ENCODE measurements at regions not wholly inside any gene's neighbourhood (a gene's known extent, or its start where the extent isn't known, plus 50 kb on each side); places are given as distances from the start of the nearest gene placed in this dataset.

DNA sequence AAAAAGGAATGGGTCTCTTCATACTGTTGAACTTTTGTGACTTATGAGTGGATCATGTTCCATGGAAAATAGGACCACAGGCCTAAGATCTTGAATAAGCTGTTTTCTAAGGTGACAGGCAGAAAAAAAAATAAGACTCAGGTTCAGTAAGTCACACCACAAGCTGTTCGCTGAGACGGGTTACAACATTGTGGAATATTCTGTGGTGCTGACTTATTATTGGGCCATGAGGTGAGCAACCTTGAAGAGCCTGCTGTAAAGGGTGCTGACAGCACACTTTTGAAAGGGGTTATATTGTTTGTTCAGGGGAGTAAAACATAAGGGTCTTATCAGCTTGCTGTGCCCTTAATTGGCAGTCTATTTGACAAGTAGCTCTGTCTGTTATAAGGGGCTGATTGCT, 439.8 kb upstream of the SLC14A2 start:
- DNase-seq: no peak
- WGBS, 5 donors: 88 to 99% (median 93%) methylated on average over 2 of the region's 2 CpGs
- intact Hi-C loops (cut with DNase I; ENCODE audit: low total_unique reads): no loop called here

DNA sequence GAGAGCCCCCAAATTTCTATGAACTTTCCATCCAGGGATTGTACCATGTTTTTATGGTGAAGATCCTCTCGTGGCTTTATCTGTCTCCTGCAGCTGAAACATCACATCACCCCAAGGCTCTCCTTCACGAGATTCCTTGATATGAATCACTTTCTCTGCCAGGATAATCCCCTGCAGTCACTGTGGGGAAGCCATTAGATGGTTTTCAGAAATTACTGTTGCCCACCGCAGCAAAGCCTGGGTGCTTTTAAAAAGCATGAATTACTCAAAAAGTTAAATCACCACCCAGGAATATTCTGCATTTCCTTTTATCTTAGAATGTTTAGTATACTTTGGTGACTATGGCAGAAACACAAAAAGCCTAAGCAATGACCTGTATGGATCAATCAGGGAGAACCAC, 428.4 kb upstream of the SLC14A2 start:
- H3K9me3 ChIP-seq: no peaks in the 10 kb centered on the region
- WGBS, 5 donors: 66 to 77% (median 71%) methylated on average over 3 of the region's 3 CpGs
- H3K27ac ChIP-seq: no peak overlapping the region
- H3K4me1 ChIP-seq: no peaks in the 10 kb centered on the region
- H3K36me3 ChIP-seq: no peaks in the 10 kb centered on the region
- H3K4me3 ChIP-seq: no peak overlapping the region
- TF ChIP-seq POLR2A (IDR thresholded peaks at IDR 0.05): no peak
- TF ChIP-seq POLR2AphosphoS5 (IDR thresholded peaks at IDR 0.05): no peak
- no peak for TF ChIP-seq EP300 (IDR thresholded peaks at IDR 0.05)
- TF ChIP-seq, protein P1, sequence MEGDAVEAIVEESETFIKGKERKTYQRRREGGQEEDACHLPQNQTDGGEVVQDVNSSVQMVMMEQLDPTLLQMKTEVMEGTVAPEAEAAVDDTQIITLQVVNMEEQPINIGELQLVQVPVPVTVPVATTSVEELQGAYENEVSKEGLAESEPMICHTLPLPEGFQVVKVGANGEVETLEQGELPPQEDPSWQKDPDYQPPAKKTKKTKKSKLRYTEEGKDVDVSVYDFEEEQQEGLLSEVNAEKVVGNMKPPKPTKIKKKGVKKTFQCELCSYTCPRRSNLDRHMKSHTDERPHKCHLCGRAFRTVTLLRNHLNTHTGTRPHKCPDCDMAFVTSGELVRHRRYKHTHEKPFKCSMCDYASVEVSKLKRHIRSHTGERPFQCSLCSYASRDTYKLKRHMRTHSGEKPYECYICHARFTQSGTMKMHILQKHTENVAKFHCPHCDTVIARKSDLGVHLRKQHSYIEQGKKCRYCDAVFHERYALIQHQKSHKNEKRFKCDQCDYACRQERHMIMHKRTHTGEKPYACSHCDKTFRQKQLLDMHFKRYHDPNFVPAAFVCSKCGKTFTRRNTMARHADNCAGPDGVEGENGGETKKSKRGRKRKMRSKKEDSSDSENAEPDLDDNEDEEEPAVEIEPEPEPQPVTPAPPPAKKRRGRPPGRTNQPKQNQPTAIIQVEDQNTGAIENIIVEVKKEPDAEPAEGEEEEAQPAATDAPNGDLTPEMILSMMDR (IDR thresholded peaks at IDR 0.05): no peak
- DNase-seq: no peak
- intact Hi-C loops (cut with DNase I; ENCODE audit: low total_unique reads): no loop called here
- H3K27me3 ChIP-seq: no peaks in the 10 kb centered on the region

More for the DNA sequence above, 439.8 kb upstream of the SLC14A2 start:
- H3K4me3 ChIP-seq: no peak overlapping the region
- no peaks in the 10 kb centered on the region for H3K4me1 ChIP-seq
- H3K27ac ChIP-seq: no peak overlapping the region
- H3K9me3 ChIP-seq: no peaks in the 10 kb centered on the region
- H3K36me3 ChIP-seq: no peaks in the 10 kb centered on the region
- TF ChIP-seq POLR2A (IDR thresholded peaks at IDR 0.05) (no peak), EP300 (IDR thresholded peaks at IDR 0.05) (no peak), POLR2AphosphoS5 (IDR thresholded peaks at IDR 0.05) (no peak)
- TF ChIP-seq, protein P1 (IDR thresholded peaks at IDR 0.05): no peak
- no peaks in the 10 kb centered on the region for H3K27me3 ChIP-seq

DNA sequence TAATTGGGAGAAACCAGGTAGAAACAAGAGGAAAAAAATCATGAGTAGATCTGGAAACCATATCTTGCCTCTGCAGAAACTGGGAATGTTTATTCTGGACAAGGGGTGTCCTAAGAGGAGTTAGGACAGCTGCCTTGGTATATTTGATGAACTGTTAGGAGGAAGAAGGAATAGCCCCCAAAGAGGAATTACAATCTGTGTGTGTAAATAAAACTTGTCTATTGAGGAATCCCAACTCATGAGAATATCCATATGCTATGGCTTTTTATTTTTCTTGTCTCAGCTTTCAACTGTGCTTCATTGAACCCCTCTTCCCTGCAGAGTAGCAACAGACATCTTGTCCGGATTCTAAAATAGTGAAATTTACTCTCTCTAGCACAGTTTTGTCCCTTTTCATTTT, 423.5 kb upstream of the SLC14A2 start:
- TF ChIP-seq EP300 (IDR thresholded peaks at IDR 0.05) (no peak), POLR2AphosphoS5 (IDR thresholded peaks at IDR 0.05) (no peak)
- Histone ChIP-seq H3K4me3 (no peak overlapping the region), H3K4me1 (no peaks in the 10 kb centered on the region), H3K9me3 (no peaks in the 10 kb centered on the region), H3K36me3 (no peaks in the 10 kb centered on the region), H3K27ac (no peak overlapping the region), H3K27me3 (no peaks in the 10 kb centered on the region)
- WGBS, 5 donors: 94 to 97% (median 95%) methylated on average over 1 of the region's 1 CpG
- intact Hi-C loops (cut with DNase I; ENCODE audit: low total_unique reads): no loop called here
- no peak for DNase-seq

DNA sequence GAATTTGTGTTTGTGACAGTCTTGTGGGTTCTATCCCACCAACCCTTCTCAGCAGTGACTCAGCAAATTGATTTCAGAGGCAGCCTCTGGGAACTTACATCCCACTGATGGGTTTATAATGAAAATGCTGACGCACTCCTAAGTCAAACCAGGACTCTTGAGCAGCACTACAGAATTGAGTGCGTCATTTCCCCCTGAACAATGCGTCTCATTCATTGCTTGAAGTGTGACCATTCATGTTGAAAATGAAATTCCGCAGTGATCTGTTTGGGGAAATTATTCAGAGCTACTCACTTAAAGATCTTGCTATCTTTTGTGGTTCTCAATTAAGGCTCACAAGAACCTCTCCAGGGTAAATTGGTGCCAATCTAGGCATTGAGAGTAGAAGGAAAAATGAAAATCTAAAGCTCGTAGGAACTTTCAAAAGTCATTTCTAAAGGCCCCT, 417.7 kb upstream of the SLC14A2 start:
- WGBS, 5 donors: 77 to 89% (median 85%) methylated on average over 5 of the region's 5 CpGs
- Histone ChIP-seq H3K4me3 (no peak overlapping the region), H3K27me3 (no peaks in the 10 kb centered on the region), H3K4me1 (no peaks in the 10 kb centered on the region), H3K36me3 (no peaks in the 10 kb centered on the region), H3K27ac (no peak overlapping the region), H3K9me3 (no peaks in the 10 kb centered on the region)
- no peak for TF ChIP-seq EP300 (IDR thresholded peaks at IDR 0.05)
- TF ChIP-seq POLR2A (IDR thresholded peaks at IDR 0.05): no peak
- no peak for TF ChIP-seq POLR2AphosphoS5 (IDR thresholded peaks at IDR 0.05)
- intact Hi-C loops (cut with DNase I; ENCODE audit: low total_unique reads): no loop called here
- peak in 1 of 2 donors; percentile 20 for DNase-seq

DNA sequence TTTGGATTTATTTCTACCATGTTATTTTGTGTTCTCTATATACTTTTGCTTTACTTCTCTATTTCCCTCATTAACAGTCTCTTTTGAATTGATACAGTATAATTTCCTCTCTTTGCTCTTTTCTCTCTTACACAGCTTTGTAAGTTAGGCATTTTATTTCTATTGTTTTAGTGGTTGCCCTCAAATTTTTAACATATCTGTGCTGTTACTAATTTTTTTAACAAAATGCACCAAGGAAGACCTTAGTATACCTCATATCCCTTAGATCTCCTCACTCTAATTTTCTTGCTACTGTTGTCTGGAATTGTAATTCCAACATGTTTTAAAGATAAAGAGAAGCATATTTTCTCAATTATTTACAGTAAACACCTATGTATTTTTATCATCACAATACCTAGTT, 416.8 kb upstream of the SLC14A2 start:
- intact Hi-C loops (cut with DNase I; ENCODE audit: low total_unique reads): no loop called here
- TF ChIP-seq, protein P1 (IDR thresholded peaks at IDR 0.05): no peak
- TF ChIP-seq POLR2AphosphoS5 (IDR thresholded peaks at IDR 0.05) (no peak), EP300 (IDR thresholded peaks at IDR 0.05) (no peak), POLR2A (IDR thresholded peaks at IDR 0.05) (no peak)
- no peak overlapping the region for H3K4me3 ChIP-seq
- DNase-seq: no peak
- no peaks in the 10 kb centered on the region for H3K4me1 ChIP-seq
- no peaks in the 10 kb centered on the region for H3K9me3 ChIP-seq
- no peaks in the 10 kb centered on the region for H3K36me3 ChIP-seq
- no peaks in the 10 kb centered on the region for H3K27me3 ChIP-seq
- H3K27ac ChIP-seq: no peak overlapping the region

Data from stomach (tissue), 8 donors.